Activated naive CD8-positive, alpha-beta T cell (primary cell): ENCODE measurements at regions not wholly inside any gene's neighbourhood (a gene's known extent, or its start where the extent isn't known, plus 50 kb on each side); places are given as distances from the start of the nearest gene placed in this dataset.
"Not testable (repeated sequence)": the region's sequence is repeated elsewhere in the genome, so short reads cannot be mapped to it uniquely, and the experiment has no call there.

Experiments used
- H3K27ac Mint-ChIP-seq: one replicate; pipeline ENCODE4 v1.8.0; 2021; ENCODE audit warnings: mixed read lengths
- H3K27me3 Mint-ChIP-seq: one replicate; pipeline ENCODE4 v1.8.0; 2021; ENCODE audit warnings: mixed read lengths
- H3K36me3 Mint-ChIP-seq: one replicate; pipeline ENCODE4 v1.8.0; 2021; ENCODE audit warnings: mixed read lengths
- H3K4me1 Mint-ChIP-seq: one replicate; pipeline ENCODE4 v1.8.0; 2021; ENCODE audit warnings: low read depth, mixed read lengths
- H3K4me3 Mint-ChIP-seq: one replicate; pipeline ENCODE4 v1.8.0; 2021; ENCODE audit warnings: mild to moderate bottlenecking, mixed read lengths
- H3K9me3 Mint-ChIP-seq: one replicate; pipeline ENCODE4 v1.8.0; 2021; ENCODE audit warnings: low read depth, mixed read lengths

DNA sequence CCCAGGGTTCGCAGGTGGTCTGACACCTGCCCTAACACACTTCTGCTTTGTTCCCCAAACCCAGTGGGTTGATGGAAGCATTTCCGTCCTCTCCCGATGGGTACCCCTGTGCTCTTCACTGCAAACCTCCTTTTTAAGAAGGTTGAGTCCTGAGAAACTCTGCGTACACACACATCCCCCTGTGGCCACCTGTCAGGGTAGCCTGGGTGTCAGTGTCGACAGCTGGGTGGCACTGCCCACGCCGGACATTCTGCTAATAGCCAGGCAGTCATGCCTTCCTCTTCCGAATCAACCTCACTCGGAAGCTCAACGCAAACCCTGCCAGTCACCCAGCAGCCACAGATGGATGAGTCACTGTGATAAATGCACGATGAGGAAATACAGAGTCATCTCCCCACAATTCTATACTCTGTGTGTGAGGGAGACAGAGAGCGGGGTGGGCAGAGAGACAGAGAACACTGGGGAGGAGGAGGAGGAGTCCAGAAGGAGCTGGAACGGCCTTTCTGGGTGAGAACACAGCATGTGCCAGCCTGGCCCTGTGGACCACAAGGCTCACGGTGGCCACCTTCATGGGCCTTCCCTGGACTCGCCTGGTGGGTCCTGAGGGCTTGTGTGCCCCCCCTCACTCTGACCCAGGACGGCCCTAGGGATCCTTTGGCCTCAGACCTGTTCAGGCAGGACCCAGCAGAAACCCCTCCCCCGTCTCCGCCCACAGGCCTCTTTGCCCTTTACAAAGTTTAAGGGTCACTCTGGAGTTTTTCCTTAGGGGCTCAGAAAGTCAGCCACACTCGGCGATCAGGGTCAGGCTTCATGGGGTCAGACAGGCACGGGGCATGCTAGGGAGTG lies 4477.7 kb upstream of the TPTE start:
- not testable (repeated sequence) for H3K27ac Mint-ChIP-seq, H3K4me1 Mint-ChIP-seq

DNA sequence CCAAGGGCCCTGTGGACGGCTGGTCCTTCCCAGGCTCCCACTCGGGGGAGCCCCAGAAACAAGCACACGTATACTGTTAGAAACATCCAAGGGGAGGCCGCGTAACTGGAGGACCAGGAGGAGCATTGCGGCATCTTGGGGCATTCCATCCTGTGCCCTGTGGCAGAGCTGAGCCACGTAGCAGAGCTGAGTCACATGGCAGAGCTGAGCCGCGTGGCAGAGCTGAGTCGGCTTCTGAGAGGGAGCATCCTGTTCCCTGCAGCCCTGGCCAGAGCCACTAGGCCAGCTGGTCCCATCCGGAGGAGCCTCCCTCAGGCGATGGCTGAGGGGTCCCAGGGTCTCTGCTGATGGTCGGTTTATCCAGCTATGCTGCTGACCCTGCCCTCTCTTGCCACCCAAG lies 4476.7 kb upstream of the TPTE start:
- not testable (repeated sequence) for H3K4me3 Mint-ChIP-seq, H3K27me3 Mint-ChIP-seq, H3K4me1 Mint-ChIP-seq, H3K9me3 Mint-ChIP-seq, H3K27ac Mint-ChIP-seq, H3K36me3 Mint-ChIP-seq

More for the DNA sequence above, 4477.7 kb upstream of the TPTE start:
- not testable (repeated sequence) for H3K27me3 Mint-ChIP-seq, H3K36me3 Mint-ChIP-seq, H3K9me3 Mint-ChIP-seq, H3K4me3 Mint-ChIP-seq

DNA sequence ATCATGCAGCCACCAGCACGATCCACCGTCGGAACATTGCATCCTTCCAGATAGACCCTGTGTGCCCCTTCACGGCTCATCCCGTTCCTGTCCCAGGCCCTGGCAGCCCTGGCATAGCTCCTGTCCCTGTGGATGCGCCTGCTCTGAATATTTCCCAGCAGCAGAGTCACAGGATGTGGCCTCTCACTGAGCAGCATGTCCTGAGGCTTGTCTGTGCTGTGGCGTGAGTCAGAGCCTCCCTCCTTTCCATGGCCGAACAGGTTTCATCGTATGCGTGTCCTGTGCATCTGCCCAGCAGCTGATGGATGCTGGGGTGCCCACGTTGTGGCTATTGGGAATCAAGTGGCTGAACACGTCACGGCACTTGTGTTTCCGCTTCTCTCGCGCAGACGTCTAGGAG lies 4471.5 kb upstream of the TPTE start:
- H3K9me3 Mint-ChIP-seq, H3K36me3 Mint-ChIP-seq, H3K27ac Mint-ChIP-seq, H3K4me3 Mint-ChIP-seq, H3K27me3 Mint-ChIP-seq, H3K4me1 Mint-ChIP-seq: not testable (repeated sequence)

DNA sequence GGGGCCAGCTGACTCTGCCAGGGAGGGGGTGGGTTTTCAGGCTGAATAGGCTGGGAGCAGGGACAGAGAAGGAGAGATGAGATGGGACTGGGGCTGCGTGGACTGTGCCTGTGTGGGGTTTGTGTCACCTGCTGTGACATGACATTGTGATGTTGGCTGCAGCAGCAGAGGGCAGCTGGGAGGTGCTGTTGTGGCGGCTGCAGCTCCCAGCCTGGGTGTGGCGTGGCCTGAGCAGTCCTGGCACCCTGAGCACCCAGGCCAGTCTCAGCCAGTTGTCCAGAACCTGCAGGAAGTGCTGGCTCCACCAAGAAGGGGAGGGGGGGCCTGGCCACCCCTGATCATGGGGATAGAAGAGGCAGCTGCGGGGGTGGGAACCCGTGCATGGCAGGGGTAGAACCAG lies 4469.3 kb upstream of the TPTE start:
- H3K27ac Mint-ChIP-seq, H3K36me3 Mint-ChIP-seq, H3K4me3 Mint-ChIP-seq, H3K9me3 Mint-ChIP-seq, H3K4me1 Mint-ChIP-seq, H3K27me3 Mint-ChIP-seq: not testable (repeated sequence)

DNA sequence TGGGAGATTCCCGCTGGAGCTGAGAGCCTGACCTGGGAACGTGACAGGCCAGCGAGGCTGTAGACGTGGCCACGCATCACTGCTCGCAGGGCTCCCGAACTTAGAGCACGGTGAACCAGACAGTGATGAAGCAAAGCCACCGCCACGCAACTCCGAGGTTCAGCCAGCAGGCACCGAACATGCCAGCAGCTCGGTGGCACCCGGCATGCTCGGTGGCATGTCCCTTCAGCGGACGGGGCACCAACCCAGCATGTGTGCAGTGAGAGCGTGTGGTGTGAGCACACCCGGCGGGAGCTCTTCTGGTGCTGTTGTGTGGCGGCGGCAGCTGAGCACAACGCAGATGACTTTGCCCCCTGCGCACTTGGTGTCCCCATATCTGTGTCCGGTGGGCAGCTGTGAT lies 4468.2 kb upstream of the TPTE start:
- not testable (repeated sequence) for H3K27ac Mint-ChIP-seq, H3K9me3 Mint-ChIP-seq, H3K4me3 Mint-ChIP-seq, H3K36me3 Mint-ChIP-seq, H3K27me3 Mint-ChIP-seq, H3K4me1 Mint-ChIP-seq

DNA sequence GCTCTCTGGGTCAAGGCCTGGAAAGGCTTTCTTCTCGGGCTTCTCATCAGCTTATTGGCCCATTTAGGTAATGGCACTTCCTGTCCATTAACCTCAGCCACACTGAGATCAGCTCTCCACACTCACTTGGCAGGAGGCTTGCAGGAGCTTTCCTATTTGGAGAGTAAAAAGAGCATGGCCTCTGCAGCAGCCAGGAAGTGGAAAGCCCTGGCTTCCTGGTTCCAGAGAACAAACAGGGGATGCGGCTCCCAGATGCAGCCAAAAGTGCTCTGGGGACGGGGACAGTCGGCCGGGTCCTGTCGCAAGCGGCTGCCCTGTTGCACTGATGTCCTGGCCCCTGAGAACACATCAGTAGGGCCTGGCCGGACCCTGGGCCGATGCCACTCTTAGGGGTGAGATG lies 4462.4 kb upstream of the TPTE start:
- H3K9me3 Mint-ChIP-seq, H3K27me3 Mint-ChIP-seq, H3K4me1 Mint-ChIP-seq, H3K36me3 Mint-ChIP-seq, H3K4me3 Mint-ChIP-seq, H3K27ac Mint-ChIP-seq: not testable (repeated sequence)

DNA sequence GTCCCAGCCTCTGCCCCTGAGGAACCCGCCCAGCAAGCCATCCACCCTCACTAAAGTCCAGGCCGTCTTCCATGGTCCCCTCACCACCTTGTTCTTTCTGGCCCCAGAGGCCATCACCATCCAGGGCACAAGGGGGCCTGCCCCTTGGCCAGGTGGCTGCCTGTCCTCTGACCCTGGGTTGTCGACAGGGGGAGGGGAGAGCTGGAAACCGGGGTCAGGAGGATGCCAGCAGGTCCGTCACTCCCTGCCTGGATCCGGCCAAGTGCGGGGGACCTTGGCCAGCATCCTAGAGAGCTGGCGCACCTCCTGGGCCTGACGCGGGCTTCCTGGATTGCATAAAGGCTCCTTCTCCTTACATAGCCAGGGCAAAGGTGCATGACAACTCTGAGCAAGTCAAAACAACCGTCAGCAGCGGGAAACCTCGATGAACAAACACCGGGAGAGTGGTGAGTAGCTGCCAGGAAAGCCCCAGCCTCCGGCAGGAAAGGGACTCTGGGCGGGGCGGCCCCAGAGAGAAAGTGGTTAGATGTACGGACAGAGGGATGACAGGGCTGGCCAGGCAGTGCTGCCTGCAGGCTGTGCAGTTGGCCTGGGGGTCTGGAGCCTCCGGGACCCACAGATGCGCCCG lies 4461.2 kb upstream of the TPTE start:
- H3K36me3 Mint-ChIP-seq, H3K27me3 Mint-ChIP-seq, H3K27ac Mint-ChIP-seq, H3K4me1 Mint-ChIP-seq, H3K4me3 Mint-ChIP-seq, H3K9me3 Mint-ChIP-seq: not testable (repeated sequence)

DNA sequence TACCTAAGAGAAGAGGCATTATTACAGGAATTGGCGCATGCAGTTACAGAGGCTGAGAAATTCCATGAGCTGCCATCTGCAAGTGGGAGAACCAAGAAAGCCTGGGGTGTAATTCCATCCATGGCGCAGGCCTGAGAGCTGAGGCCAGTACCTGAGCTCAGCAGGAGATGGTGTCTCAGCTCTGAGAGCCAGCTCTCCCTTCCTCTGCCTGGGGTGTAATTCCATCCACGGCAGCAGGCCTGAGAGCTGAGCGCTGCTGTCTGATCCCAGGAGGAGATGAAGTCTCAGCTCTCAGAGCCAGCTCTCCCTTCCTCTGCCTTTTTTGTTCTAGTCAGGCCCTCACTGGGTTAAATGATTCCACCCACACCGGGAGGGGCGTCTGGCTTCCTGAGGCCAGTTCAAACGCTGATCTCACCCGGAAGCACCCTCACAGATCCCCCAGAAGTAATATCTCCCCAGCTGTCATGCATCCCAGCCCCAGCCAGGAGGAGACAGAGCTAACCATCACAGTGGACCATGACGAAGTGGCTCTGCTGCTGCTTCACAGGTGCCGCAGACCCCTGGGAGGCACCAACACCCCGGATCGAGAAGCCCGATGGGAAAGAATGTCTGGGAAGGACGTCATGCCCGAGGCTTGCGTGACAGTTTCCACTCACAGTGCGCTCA lies 4454.9 kb upstream of the TPTE start:
- not testable (repeated sequence) for H3K27me3 Mint-ChIP-seq, H3K4me3 Mint-ChIP-seq, H3K4me1 Mint-ChIP-seq, H3K27ac Mint-ChIP-seq, H3K36me3 Mint-ChIP-seq, H3K9me3 Mint-ChIP-seq

DNA sequence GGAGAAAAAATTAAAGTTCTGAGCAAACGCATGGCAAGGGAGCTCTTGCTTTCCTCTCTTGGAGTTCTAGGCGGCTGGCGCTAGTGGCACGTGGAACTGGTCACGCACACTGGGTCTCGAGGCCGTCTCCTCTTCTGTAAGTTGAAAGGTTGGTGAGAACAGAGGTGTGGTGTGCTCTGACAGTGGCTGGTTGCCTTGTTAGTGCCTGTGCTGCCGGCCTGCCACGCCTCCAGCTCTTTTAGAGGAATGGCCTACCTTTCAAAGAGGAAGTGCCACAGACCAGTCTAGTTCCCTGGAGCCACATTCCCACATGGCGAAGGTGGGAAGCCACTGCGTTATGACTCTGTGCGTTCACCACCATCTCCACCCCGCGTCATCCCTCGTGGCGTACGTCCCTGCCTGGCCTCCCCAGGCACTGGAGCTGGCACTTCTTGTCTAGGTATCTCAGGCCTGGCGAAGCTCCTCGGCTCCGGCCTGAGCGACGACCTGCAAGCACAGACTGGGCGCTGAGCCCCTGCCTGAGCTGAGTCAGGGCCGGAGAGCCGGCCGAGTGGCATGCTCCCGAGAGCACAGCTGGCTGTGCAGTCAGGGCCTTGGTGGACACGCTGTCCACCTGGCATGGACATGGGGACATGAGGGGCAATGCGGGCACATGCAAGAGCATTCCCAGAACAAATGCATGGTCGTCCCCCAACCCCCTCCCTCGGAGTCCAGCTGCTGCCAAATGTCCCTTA lies 4453.1 kb upstream of the TPTE start:
- H3K4me3 Mint-ChIP-seq, H3K27me3 Mint-ChIP-seq: not testable (repeated sequence)

DNA sequence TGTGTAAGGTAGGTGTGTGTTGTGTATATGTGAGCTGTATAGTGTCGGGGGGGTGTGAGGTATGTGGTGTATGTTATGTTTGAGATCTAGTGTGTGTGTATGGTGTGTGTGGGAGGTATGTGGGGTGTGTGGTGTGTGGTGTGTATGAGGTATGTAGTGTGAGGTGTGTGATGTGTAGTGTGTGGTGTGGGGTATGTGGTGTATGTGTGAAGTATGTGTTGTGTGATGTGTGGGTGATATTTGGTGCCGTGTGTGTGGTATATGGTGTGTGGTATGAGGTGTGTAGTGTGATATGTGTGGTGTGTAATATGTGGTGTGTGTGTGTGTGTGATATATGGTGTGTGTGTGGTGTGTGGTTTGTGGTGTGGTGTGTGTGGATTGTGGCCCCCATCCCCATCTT lies 4451.2 kb upstream of the TPTE start:
- not testable (repeated sequence) for H3K27me3 Mint-ChIP-seq, H3K9me3 Mint-ChIP-seq, H3K36me3 Mint-ChIP-seq, H3K4me1 Mint-ChIP-seq, H3K27ac Mint-ChIP-seq, H3K4me3 Mint-ChIP-seq

More for the DNA sequence above, 4453.1 kb upstream of the TPTE start:
- H3K27ac Mint-ChIP-seq, H3K36me3 Mint-ChIP-seq, H3K9me3 Mint-ChIP-seq, H3K4me1 Mint-ChIP-seq: not testable (repeated sequence)

DNA sequence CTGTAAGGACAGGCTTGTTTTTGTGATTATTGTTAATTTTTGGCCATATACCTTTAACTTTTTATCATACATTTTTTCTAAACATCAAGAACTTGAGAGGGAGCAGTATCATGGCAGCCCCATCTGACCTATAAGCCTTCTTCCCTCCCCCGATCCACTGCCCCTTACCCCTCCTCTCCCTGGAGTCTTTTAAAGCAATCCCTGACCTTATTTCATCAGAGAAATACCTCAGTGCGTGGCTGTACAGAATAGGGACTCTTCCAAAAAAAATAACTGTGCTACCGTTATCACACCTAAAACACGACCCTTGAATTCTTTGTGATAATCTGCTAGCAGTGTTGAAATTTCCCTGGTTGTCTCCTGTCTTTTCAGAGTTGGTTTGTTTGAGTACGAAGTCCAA lies 4448.7 kb upstream of the TPTE start:
- H3K4me3 Mint-ChIP-seq, H3K9me3 Mint-ChIP-seq, H3K27ac Mint-ChIP-seq, H3K36me3 Mint-ChIP-seq, H3K4me1 Mint-ChIP-seq, H3K27me3 Mint-ChIP-seq: not testable (repeated sequence)

DNA sequence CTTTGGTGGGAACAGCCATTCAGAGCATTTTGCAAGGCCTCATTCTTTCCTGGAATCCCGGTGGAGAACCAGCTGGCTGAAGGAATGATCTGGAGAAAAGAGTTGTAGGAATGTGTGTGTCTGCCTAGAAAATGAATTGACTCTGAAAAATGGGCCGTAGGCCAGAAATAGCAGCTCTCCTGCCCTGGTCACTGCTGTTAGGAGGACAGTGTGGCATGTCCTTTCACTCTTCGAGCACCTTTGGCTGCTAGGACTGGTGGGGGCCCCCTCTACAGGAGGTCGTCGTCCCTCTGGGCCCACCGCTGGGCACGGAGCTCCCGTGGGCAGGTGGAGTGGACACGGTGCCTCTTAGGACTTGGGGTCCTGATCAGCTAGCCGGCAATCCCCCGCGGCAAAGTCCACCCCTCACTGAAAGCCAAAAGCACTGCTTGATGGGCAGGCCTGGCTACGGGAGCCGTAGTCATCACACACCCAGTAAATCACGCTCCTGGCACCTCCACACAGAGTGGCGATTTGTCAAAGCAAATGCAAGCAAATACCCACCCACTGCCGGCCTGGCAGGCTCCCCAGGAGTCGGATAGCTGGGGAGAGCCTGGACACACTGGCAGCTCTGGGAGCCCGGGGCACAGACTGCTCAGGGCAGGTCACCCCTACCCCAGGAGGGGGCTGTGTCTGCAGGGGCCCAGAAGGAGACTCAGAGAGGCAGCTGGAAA lies 4447.2 kb upstream of the TPTE start:
- not testable (repeated sequence) for H3K9me3 Mint-ChIP-seq, H3K27ac Mint-ChIP-seq, H3K27me3 Mint-ChIP-seq, H3K4me3 Mint-ChIP-seq, H3K36me3 Mint-ChIP-seq, H3K4me1 Mint-ChIP-seq

DNA sequence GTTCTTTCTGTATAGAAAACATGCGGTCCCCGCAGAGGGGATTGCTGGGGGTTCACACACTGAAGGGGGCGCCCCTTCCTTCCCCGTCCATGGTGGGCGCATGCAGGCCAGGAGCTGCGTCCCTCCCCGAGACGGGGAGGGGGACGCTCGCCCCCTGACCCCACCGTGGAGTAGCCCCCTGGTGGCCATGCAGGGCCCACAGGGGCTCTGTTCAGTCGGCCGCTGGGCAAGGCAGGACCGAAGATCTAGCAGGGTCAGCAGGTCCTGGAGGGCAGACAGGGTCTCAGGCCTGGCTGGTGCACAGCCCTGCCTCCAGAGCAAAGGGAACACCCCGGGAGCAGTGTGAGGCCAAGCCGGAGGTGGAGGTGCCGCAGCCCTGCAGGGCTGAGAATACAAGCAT lies 4446.4 kb upstream of the TPTE start:
- not testable (repeated sequence) for H3K27ac Mint-ChIP-seq, H3K9me3 Mint-ChIP-seq

DNA sequence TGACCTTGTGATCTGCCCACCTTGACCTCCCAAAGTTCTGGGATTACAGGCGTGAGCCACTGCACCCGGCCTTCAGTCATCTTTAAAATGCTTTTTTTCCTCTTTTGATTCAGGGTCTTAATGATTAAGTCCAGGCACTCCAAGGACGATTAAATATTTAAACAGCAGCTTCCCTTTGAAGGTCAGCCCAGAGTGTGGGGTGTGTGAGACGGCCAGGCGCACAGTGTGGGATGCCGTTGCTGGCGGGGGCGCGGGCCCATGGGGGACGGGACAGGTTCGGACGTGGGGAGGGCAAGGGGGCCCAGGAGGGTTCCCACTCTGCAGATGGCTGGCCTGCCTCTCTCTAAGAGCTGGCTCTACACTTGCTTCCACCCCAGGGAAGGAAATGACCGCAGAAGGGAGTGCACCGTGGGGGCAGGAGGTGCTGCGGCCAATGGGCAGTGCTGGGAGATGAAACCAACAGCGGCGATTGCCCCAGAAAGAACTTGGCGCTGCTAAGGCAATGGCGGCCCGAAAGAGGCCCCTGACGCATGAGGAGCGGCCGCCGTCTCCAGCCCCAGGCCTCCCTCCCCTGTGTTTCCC lies 4445.7 kb upstream of the TPTE start:
- not testable (repeated sequence) for H3K9me3 Mint-ChIP-seq, H3K27me3 Mint-ChIP-seq, H3K4me3 Mint-ChIP-seq, H3K36me3 Mint-ChIP-seq, H3K27ac Mint-ChIP-seq, H3K4me1 Mint-ChIP-seq

More for the DNA sequence above, 4446.4 kb upstream of the TPTE start:
- H3K27me3 Mint-ChIP-seq, H3K4me3 Mint-ChIP-seq, H3K4me1 Mint-ChIP-seq, H3K36me3 Mint-ChIP-seq: not testable (repeated sequence)

DNA sequence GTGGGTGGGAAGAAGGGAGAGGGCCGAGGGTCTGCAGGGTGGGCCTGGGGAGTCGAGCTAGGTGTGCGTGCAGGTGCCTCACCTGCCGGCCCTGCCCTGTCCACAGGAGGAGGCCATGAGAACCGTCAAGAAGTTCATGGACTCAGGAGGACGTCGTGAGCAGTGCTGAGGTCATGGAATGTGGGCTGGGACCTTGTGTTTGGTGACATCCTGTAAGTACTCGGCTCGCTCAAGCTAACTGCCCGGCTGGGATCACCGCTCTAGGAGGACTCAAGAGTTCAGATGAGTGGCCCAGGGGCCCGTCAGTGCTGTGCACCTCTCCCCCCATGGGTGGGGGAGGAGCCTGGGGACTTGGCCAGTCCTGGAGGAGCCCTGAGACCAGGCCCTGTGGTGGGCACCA lies 4444.0 kb upstream of the TPTE start:
- not testable (repeated sequence) for H3K4me3 Mint-ChIP-seq, H3K27me3 Mint-ChIP-seq, H3K4me1 Mint-ChIP-seq, H3K27ac Mint-ChIP-seq, H3K9me3 Mint-ChIP-seq, H3K36me3 Mint-ChIP-seq
